H9 (cell line): ENCODE measurements at regions not wholly inside any gene's neighbourhood (a gene's known extent, or its start where the extent isn't known, plus 50 kb on each side); places are given as distances from the start of the nearest gene placed in this dataset.

Source experiments
- DNase-seq: peaks from one replicate; pipeline ENCODE4 v3.0.0-alpha.2; 2017
- H2AFZ ChIP-seq: one replicate; pipeline ENCODE4 v1.6.1; 2013; ENCODE audit warnings: mild to moderate bottlenecking, low read length, control low read depth, moderate library complexity
- H2AK5ac ChIP-seq: 2 replicates; pipeline ENCODE4 v1.6.1; 2013; ENCODE audit warnings: low read length, control low read depth, mixed read lengths; ENCODE audit not compliant: insufficient read length
- H2BK120ac ChIP-seq: one replicate; pipeline ENCODE4 v1.6.1; 2013; ENCODE audit warnings: low read depth, mild to moderate bottlenecking, low read length, control low read depth, inconsistent platforms; ENCODE audit not compliant: poor library complexity, severe bottlenecking
- H2BK12ac ChIP-seq: 2 replicates; pipeline ENCODE4 v1.6.1; 2013; ENCODE audit warnings: low read length, control low read depth, mixed read lengths, low read depth; ENCODE audit not compliant: insufficient read length
- H2BK15ac ChIP-seq: 2 replicates; pipeline ENCODE4 v1.6.1; 2013; ENCODE audit warnings: low read depth, low read length, control low read depth
- H2BK20ac ChIP-seq: one replicate; pipeline ENCODE4 v1.6.1; 2013; ENCODE audit warnings: low read depth, mild to moderate bottlenecking, low read length, control low read depth, inconsistent platforms; ENCODE audit not compliant: poor library complexity, severe bottlenecking
- H2BK5ac ChIP-seq: 2 replicates; pipeline ENCODE4 v1.6.1; 2013; ENCODE audit warnings: low read length, control low read depth, mixed read lengths; ENCODE audit not compliant: insufficient read length
- H3K14ac ChIP-seq: 2 replicates; pipeline ENCODE4 v1.6.1; 2013; ENCODE audit warnings: low read length, control low read depth; ENCODE audit not compliant: insufficient read depth
- H3K18ac ChIP-seq: 2 replicates; pipeline ENCODE4 v1.6.1; 2013; ENCODE audit warnings: low read depth, mild to moderate bottlenecking, mixed read lengths, low read length, control low read depth; ENCODE audit not compliant: insufficient read length
- H3K23ac ChIP-seq: 2 replicates; pipeline ENCODE4 v1.6.1; 2013; ENCODE audit warnings: low read length, control low read depth, mixed read lengths, low read depth; ENCODE audit not compliant: insufficient read length
- H3K23me2 ChIP-seq: 2 replicates; pipeline ENCODE4 v1.6.1; 2013; ENCODE audit warnings: low read depth, mild to moderate bottlenecking, mixed read lengths, low read length, control low read depth; ENCODE audit not compliant: insufficient read length, poor library complexity, severe bottlenecking
- H3K27ac ChIP-seq: 2 replicates; pipeline ENCODE4 v1.5.1; 2013; ENCODE audit warnings: low read length, control low read depth, mixed read lengths, low read depth; ENCODE audit not compliant: insufficient read length
- H3K27me3 ChIP-seq: 2 replicates; pipeline ENCODE4 v1.6.1; 2013; ENCODE audit warnings: low read length, control low read depth, inconsistent platforms; ENCODE audit not compliant: insufficient read depth
- H3K4ac ChIP-seq: 2 replicates; pipeline ENCODE4 v1.6.1; 2013; ENCODE audit warnings: low read depth, mild to moderate bottlenecking, control low read depth, inconsistent platforms, low read length, moderate library complexity
- H3K4me1 ChIP-seq: 2 replicates; pipeline ENCODE4 v1.6.1; 2013; ENCODE audit warnings: low read length, control low read depth, inconsistent platforms; ENCODE audit not compliant: insufficient read depth
- H3K4me2 ChIP-seq: 2 replicates; pipeline ENCODE4 v1.6.1; 2013; ENCODE audit warnings: low read length, control low read depth, mixed read lengths; ENCODE audit not compliant: insufficient read length, insufficient read depth
- H3K56ac ChIP-seq: 2 replicates; pipeline ENCODE4 v1.6.1; 2013; ENCODE audit warnings: low read depth, mild to moderate bottlenecking, mixed read lengths, low read length, control low read depth; ENCODE audit not compliant: insufficient read length
- H3K79me1 ChIP-seq: 2 replicates; pipeline ENCODE4 v1.6.1; 2013; ENCODE audit warnings: low read depth, mild to moderate bottlenecking, moderate library complexity, low read length, control low read depth, inconsistent platforms; ENCODE audit not compliant: insufficient read depth, poor library complexity, severe bottlenecking
- H3K79me2 ChIP-seq: 2 replicates; pipeline ENCODE4 v1.6.1; 2013; ENCODE audit warnings: low read length, control low read depth, inconsistent platforms; ENCODE audit not compliant: insufficient read depth
- H3K9ac ChIP-seq: 2 replicates; pipeline ENCODE4 v1.6.1; 2013; ENCODE audit warnings: low read length, control low read depth, mixed read lengths; ENCODE audit not compliant: insufficient read length; ENCODE audit errors: extremely low read depth
- H3K9me3 ChIP-seq: one replicate; pipeline ENCODE4 v1.6.1; 2013; ENCODE audit warnings: low read depth, low read length, inconsistent platforms; ENCODE audit not compliant: control insufficient read depth
- H3T11ph ChIP-seq: one replicate; pipeline ENCODE4 v1.6.1; 2013; ENCODE audit warnings: mild to moderate bottlenecking, low read length, control low read depth, inconsistent platforms
- H4K20me1 ChIP-seq: one replicate; pipeline ENCODE4 v1.6.1; 2013; ENCODE audit not compliant: control insufficient read depth, insufficient read length, insufficient read depth
- H4K5ac ChIP-seq: 2 replicates; pipeline ENCODE4 v1.6.1; 2013; ENCODE audit warnings: low read depth, mild to moderate bottlenecking, mixed read lengths, low read length, control low read depth; ENCODE audit not compliant: insufficient read length
- H4K8ac ChIP-seq: replicated peaks from 2 replicates; pipeline ENCODE4 v1.6.1; 2013; ENCODE audit warnings: low read length, control low read depth, mixed read lengths, low read depth; ENCODE audit not compliant: insufficient read length
- H4K91ac ChIP-seq: 2 replicates; pipeline ENCODE4 v1.6.1; 2013; ENCODE audit warnings: low read depth, mild to moderate bottlenecking, moderate library complexity, mixed read lengths, low read length, control low read depth; ENCODE audit not compliant: insufficient read length
- H3K27ac Mint-ChIP-seq, 3 experiments: 2 replicates in 2 of 3; 3 replicates in 1 of 3; pipeline ENCODE4 v1.8.0; 2020 to 2021; ENCODE audit warnings: mixed read lengths in 3 of 3, mild to moderate bottlenecking in 1 of 3, moderate library complexity in 1 of 3
- H3K27me3 Mint-ChIP-seq: 2 replicates; pipeline ENCODE4 v1.8.0; 2021; ENCODE audit warnings: low read depth, mild to moderate bottlenecking, moderate library complexity, mixed read lengths
- H3K36me3 Mint-ChIP-seq, 3 experiments: 2 replicates in 2 of 3; 3 replicates in 1 of 3; pipeline ENCODE4 v1.8.0; 2020 to 2021; ENCODE audit warnings: low read depth in 3 of 3, mixed read lengths in 3 of 3; ENCODE audit not compliant: insufficient read depth in 1 of 3
- H3K4me1 Mint-ChIP-seq, 2 experiments: 2 replicates each; pipeline ENCODE4 v1.8.0; 2020; ENCODE audit warnings: mixed read lengths in 2 of 2
- H3K4me3 Mint-ChIP-seq, 2 experiments: 2 replicates in 1 of 2; 3 replicates in 1 of 2; pipeline ENCODE4 v1.8.0; 2020 to 2021; ENCODE audit warnings: mild to moderate bottlenecking in 2 of 2, mixed read lengths in 2 of 2, moderate library complexity in 1 of 2
- H3K9me3 Mint-ChIP-seq, 2 experiments: 2 replicates in 1 of 2; 3 replicates in 1 of 2; pipeline ENCODE4 v1.8.0; 2020; ENCODE audit warnings: mild to moderate bottlenecking in 2 of 2, mixed read lengths in 2 of 2, moderate library complexity in 1 of 2
- CTCF ChIP-seq: fragments of 200-600 bp; sonication (generic); conservative IDR thresholded peaks from 3 replicates; pipeline ENCODE4 v1.8.0; 2021; ENCODE audit warnings: antibody characterized with exemption, mild to moderate bottlenecking
- WGBS: extraction: QIAGEN DNeasy Blood & Tissue Kit; methylation state at CpG from one replicate; pipeline ENCODE4 v1.1.7; 2013; ENCODE audit warnings: missing lambda C conversion rate, low lambda C conversion rate, mixed read lengths; ENCODE audit not compliant: insufficient read length; ENCODE audit errors: extremely low coverage; 5-methylcytosine and 5-hydroxymethylcytosine counted together

GRCh38 chr3:34367521-34367920 lies 569.1 kb downstream of the PDCD6IP start:
- H3K56ac ChIP-seq = no peak overlapping the region
- 0 out of 5 replicates have a peak, but pooled peaks cover 0 to 2% of the 10 kb centered on the region in 2 experiments for H3K9me3 Mint-ChIP-seq
- H2BK15ac ChIP-seq = no peak overlapping the region
- H3K27me3 Mint-ChIP-seq = peaks cover 6% of the 10 kb centered on the region
- no peaks in the 10 kb centered on the region for H3K9me3 ChIP-seq
- H2BK5ac ChIP-seq = no peak overlapping the region
- H2AK5ac ChIP-seq = no peak overlapping the region
- no peaks in the 10 kb centered on the region for H3K79me2 ChIP-seq
- peaks cover 11 to 14% of the 10 kb centered on the region in 2 experiments for H3K4me1 Mint-ChIP-seq
- no peaks in the 10 kb centered on the region for H3K79me1 ChIP-seq
- no peak overlapping the region for H3K14ac ChIP-seq
- H3K36me3 Mint-ChIP-seq = no peaks in the 10 kb centered on the region; a peak in 1 of 7 replicates
- no peak overlapping the region for H3K23ac ChIP-seq
- H4K91ac ChIP-seq = no peak overlapping the region
- no peak overlapping the region for H3K18ac ChIP-seq
- H4K20me1 ChIP-seq = no peaks in the 10 kb centered on the region
- no peaks in the 10 kb centered on the region for H3K4me1 ChIP-seq
- no peak overlapping the region for H3K4me2 ChIP-seq
- no peak overlapping the region for H2BK20ac ChIP-seq
- H3K27ac ChIP-seq = no peak overlapping the region
- H3K23me2 ChIP-seq = no peaks in the 10 kb centered on the region
- no peak for DNase-seq
- no peak overlapping the region for H3T11ph ChIP-seq
- TF ChIP-seq CTCF = no peak
- no peak overlapping the region for H3K4ac ChIP-seq
- H4K5ac ChIP-seq = no peak overlapping the region
- no peak overlapping the region for H2BK12ac ChIP-seq
- H3K27me3 ChIP-seq = no peaks in the 10 kb centered on the region
- H3K4me3 Mint-ChIP-seq = no peak overlapping the region
- no peak overlapping the region for H2AFZ ChIP-seq
- WGBS = no CpG with 5 or more reads among the region's 1 CpG
- H4K8ac ChIP-seq = no peak overlapping the region
- no peak overlapping the region for H3K9ac ChIP-seq
- no peak overlapping the region for H3K27ac Mint-ChIP-seq
- no peak overlapping the region for H2BK120ac ChIP-seq
